Stimulated activated CD8-positive, alpha-beta memory T cell treated with anti-CD3 and anti-CD28 coated beads, Interleukin-12 subunit alpha, Interleukin-12 subunit beta, amount 100 ng/mL, for 1 hour (primary cell): ENCODE measurements at regions not wholly inside any gene's neighbourhood (a gene's known extent, or its start where the extent isn't known, plus 50 kb on each side); places are given as distances from the start of the nearest gene placed in this dataset.
"Not testable (repeated sequence)": the region's sequence is repeated elsewhere in the genome, so short reads cannot be mapped to it uniquely, and the experiment has no call there.

Experiments
- DNase-seq: peaks from one replicate; pipeline ENCODE4 v3.0.0-alpha.2; 2020; ENCODE audit warnings: low read depth

DNA sequence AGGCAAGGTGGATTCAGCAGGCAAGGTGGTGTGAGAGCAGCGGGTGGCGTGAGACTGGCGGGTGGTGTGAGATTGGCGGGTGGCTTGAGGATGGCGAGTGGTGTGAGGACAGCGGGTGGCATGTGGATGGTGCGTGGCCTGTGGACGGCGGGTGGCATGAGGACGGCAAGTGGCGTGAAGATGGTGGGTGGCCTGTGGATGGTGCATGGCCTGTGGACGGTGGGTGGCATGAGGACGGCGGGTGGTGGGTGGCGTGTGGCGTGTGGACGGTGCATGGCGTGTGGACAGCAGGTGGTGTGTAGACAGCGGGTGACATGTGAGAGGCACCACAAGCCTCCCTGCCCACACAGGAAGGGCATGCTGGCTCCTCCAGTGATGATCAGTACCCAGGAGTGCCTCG lies 186.9 kb upstream of the SALL3 start:
- DNase-seq: no peak

DNA sequence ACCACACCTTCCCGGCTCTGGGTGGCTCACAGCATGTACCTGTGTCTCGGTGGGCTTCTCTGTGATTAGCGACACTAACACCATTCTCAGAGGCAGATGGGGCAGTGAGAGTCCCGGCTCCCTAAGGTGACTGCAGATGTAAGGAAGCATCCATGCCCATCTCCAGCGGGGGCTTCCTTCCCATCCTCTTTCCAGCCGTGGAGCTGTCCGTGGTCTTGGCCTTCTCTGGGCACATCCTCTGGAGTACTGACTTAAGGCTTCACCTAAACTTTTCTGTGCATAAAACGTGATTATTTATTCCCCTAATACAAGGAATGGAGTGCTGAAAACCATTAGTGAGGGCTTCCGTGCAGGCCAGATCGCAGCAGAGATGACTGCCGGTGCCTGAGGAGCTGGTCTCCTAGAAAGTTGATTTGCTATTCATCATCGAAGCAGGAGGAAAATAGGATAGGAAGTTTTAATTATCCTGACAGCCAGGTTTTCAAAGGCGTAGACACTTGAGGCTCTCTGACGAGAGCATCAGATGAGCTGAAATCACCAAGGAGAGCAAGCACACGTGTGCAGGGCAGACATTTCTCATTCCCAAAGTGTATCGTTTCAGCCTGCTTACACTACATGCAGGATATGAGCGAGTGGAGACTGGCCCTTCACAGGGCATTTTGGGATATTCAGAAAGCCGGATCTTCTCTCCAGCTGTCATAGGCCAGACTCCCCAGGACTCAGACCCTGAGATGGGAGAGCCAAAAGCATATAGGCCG lies 186.1 kb upstream of the SALL3 start:
- no peak for DNase-seq

GRCh38 chr18:78794071-78794430 lies 185.6 kb upstream of the SALL3 start:
- DNase-seq: no peak

DNA sequence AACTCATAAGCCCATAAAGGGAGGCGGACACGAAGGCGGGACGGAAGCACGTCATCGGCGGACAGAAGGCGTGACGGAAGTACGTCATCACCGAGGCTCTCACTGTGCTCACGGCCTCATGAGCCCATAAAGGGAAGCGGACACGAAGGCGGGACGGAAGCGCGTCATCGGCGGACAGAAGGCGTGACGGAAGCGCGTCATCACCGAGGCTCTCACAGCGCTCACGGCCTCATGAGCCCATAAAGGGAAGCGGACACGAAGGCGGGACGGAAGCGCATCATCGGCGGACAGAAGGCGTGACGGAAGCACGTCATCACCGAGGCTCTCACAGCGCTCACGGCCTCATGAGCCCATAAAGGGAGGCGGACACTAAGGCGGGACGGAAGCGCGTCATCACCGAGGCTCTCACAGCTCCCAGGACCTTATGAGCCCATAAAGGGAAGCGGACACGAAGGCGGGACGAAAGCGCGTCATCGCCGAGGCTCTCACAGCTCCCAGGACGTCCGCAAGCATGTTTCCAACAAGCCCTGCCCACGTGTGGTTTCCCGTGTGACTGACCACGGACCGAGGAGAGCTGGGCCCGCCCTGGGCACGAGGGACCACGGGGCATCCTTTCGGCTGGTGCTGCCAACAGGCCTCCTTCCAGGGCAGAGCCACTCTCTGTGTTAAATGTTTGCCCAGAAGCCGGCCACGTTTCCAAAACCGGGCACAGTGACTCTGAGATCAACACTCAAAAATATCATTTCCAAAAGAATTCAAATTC lies 182.7 kb upstream of the SALL3 start:
- no peak for DNase-seq

DNA sequence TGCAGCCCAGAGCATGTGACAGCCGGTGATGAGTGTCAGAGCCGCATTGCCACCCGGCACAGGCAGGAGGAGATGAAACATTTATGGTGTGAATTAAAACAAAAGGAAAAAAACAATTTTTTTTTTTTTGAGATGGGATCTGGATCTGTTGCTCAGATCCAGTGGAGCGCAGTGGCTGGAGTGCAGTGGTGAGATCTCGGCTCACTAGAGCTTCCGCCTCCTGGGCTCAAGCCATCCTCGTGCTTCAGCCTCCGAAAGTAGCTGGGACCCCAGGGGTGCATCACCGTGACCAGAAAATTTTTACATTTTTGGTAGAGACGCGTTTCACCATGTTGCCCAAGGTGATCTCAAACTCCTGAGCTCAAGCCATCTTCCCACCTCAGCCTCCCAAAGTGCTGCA lies 182.1 kb upstream of the SALL3 start:
- DNase-seq: no peak

DNA sequence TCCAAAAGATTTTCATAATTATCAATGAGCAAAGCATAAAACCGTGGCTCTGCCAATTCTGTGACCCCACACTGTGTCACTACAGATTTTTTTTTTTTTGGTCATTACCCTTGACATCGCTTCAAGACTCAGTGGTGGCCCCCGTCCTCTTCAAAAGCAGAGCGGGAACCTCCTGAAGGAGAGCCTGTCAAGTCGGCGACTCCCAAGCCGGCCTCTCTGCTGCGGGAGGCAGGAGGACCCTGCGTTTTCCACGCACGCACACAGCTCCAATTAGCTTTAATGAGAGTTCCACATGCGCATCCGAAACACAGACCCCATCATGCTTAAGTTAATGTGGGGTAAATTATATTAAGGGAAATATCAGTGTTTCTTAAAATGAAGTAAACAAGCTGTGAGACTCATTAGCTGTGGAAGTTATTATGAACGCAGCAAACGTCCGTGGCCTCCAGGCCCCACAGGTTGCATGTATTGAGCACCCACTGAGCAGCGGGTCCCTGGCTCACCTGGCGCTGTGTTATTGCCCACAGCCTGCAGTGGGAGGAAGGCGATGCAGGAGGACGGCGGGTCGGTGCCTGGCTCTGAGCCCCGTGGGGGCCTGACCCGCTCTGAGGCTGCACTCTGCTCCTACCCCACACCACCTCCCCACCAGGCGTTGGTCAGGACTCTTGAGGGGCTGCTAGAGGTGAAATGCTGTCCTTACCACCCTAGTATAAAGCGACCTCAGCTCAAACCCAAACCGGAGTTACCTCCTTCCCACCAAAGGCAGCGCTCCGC lies 181.0 kb upstream of the SALL3 start:
- no peak for DNase-seq

DNA sequence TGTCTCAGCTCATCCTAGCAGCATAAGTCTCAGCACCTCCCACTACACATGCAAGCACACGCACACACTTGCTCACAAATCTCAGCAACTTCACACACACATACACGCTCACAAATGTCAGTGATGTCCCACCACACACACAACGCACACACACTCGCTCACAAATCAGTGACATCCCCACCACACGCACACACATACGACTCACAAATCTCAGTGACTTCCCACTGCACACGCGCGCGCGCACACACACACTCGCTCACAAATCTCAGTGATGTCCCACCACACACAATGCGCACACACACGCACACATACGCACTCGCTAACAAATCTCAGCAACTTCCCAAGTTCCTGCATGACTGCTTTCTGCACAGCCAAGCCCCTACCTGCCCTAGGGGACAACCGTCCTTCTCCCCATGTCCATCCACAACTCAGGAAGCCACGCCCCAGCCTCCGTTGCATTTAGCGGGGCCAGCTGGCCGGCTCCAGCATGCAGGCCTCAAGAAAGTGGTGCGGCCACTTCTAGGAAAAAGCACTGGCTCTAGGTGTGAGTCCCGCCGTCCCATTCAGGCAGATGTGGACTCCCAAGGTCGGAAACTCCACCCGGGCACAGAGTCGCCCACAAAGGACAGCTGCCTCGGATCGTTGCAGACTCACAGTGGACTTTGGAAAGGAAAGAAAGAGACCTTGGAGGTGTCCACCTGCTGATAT lies 180.1 kb upstream of the SALL3 start:
- DNase-seq: no peak

GRCh38 chr18:78800102-78800851 lies 179.3 kb upstream of the SALL3 start:
- DNase-seq: not testable (repeated sequence)

- no peak for DNase-seq
Measured at GRCh38 chr18:78801011-78801410, 178.6 kb upstream of the SALL3 start.

GRCh38 chr18:78803104-78803503 lies 176.5 kb upstream of the SALL3 start:
- no peak for DNase-seq

- DNase-seq: no peak
Measured at GRCh38 chr18:78804206-78805030, 175.2 kb upstream of the SALL3 start.

GRCh38 chr18:78805840-78806239 lies 173.8 kb upstream of the SALL3 start:
- DNase-seq: no peak

DNA sequence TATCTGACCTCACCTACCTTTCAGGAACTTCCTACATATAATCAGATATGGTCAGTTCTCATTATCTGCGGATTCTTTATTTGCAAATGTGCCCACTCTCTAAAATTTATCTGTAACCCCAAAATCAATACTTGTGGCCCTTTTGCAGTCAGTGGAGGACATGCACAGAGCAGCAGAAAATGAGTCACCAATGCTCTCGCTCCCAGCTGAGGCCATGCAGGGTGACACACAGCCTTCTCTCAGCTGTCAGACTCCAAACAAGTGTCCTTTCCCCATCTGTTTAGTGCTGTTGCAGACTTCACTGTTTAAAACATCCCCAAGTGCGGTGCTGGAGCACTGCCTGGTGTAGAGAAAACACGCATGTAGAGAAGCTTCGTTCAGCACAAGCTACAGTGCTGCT lies 171.9 kb upstream of the SALL3 start:
- DNase-seq: no peak

DNA sequence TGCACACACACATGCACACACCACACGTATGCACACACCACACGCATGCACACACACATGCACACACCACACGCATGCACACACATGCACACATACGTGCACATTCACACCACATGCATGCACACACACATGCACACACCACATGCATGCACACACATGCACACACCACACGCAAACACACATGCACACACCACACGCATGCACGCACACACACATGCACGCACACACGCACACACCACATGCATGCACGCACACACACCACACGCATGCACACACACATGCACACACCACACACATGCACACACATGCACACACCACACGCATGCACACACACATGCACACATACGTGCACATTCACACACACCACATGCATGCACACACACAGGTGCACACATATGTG lies 169.8 kb upstream of the SALL3 start:
- DNase-seq: no peak

GRCh38 chr18:78810706-78811105 lies 168.9 kb upstream of the SALL3 start:
- DNase-seq: no peak

DNA sequence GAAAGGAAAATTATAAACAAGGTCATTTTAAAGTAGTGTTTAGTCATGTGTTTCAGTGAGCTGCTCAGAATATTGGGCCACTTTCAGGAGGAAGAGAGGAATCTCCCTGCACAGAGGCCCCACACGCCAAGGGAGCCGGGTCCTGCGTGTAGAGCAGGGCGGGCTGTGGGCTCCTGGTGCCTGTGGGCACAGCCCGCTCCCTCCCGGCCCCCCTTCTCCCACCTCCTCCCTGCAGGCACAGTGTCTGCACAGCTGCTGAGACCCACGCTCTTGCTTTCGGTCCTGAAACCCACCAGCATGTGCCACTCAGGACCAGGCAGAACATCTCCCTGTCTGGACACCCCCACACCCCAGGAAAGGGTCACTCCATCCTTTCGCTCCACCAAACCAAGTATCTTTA lies 167.6 kb upstream of the SALL3 start:
- DNase-seq: no peak

- DNase-seq: no peak
Measured at GRCh38 chr18:78813156-78813555, 166.5 kb upstream of the SALL3 start.

DNA sequence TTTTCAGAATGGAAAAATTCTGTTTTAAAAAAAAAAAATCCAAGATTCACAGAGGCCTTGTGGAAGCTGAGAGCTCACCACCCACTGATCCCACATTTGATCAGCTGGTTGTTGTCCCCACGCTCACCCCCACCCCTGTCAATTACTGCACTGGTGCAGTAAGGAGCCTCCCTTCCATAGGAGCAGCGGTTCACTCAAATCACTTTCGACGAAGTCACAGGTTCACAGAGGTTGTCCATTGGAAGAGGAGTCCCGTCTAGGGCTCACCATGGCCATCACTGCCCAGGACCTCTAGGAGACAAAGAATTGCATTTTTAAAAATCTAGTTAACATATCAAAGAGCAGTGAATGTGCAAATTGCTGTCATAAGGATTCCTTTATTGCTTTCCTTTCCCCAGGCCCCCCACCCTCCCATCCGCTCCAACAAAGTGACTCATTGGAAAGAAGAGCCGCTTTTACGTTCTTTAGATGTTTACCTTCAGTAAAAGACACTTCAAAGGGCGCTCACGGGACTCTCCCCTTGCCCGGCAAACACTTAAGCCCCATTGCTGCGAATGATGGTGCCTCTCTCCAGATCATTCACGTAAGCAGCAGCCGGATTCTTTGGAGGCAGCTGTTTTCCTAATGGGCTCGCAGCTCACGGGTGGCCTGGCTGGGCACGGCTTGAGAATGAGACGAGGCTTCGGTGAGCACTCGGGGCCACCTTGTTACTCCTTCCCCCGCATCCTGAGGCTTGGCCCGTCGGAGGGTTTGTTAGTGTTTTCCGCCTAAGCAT lies 165.5 kb upstream of the SALL3 start:
- no peak for DNase-seq

- no peak for DNase-seq
Measured at GRCh38 chr18:78814766-78815165, 164.9 kb upstream of the SALL3 start.

DNA sequence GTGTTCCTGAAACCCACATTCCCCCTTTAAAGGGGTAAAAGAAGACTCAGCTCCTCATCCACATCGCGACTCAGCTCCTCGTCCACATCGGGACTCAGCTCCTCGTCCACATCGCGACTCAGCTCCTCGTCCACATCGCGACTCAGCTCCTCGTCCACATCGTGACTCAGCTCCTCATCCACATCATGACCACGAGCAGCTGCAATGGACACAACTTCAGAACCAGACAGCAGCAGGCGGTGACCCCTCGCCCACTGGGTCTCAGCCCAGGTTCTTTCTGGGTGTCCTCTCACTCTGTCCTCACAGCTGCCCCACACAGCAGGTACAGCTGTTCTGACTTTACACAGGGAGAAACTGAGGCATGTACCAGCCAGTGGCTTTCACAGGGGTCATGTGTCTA lies 163.5 kb upstream of the SALL3 start:
- no peak for DNase-seq
